Suprapubic skin (tissue), 4 donors: ENCODE measurements at regions not wholly inside any gene's neighbourhood (a gene's known extent, or its start where the extent isn't known, plus 50 kb on each side); places are given as distances from the start of the nearest gene placed in this dataset.

Experiments
- CTCF ChIP-seq, 2 donors: fragments of 200-600 bp in 1 of 2; fragments of 450-650 bp in 1 of 2; sonication (generic) in 1 of 2; IDR thresholded peaks; one replicate each; pipeline ENCODE4 v1.5.1; 2016 to 2019; ENCODE audit warnings: antibody characterized with exemption in 2 of 2, mild to moderate bottlenecking in 1 of 2, moderate library complexity in 1 of 2
- EP300 ChIP-seq: sonication (generic); formaldehyde crosslinking; IDR thresholded peaks from one replicate; pipeline ENCODE4 v1.6.1; 2017; ENCODE audit warnings: antibody characterized with exemption
- POLR2A ChIP-seq, 2 donors: fragments of 450-650 bp; IDR thresholded peaks; one replicate each; pipeline ENCODE4 v1.6.1; 2017; ENCODE audit warnings: antibody characterized with exemption in 2 of 2, mild to moderate bottlenecking in 2 of 2, moderate library complexity in 2 of 2
- POLR2AphosphoS5 ChIP-seq, 3 donors: sonication (generic); formaldehyde crosslinking; IDR thresholded peaks; one replicate each; pipeline ENCODE4 v1.6.1; 2017; ENCODE audit warnings: antibody characterized with exemption in 3 of 3

DNA sequence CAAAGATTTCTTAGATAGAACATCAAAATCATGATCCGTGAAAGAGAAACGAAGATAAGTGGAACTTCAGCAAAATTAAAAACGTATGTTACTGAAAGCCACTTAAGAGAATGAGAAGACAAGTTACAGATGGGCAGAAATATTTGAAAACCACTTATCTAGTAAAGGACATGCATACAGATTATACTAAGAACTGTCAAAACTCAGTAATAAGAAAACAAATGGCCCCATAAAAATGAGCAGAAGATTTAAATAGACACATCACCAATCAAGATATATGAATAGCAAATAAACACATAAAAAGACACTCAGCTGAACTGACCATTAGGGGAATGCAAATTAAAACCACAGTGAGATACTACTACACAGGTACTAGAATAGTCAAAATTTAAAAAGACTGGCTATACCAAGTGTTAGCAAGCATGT is 343.7 kb downstream of the PTEN start:
- no peak for TF ChIP-seq POLR2AphosphoS5 (IDR thresholded peaks at IDR 0.05)
- TF ChIP-seq CTCF (IDR thresholded peaks at IDR 0.05) = no peak
- TF ChIP-seq POLR2A (IDR thresholded peaks at IDR 0.05) = no peak
- TF ChIP-seq EP300 = no peak
